Trophoblast cell (in vitro differentiated cells and primary cell): ENCODE measurements at regions not wholly inside any gene's neighbourhood (a gene's known extent, or its start where the extent isn't known, plus 50 kb on each side); places are given as distances from the start of the nearest gene placed in this dataset.

Source experiments
- DNase-seq, 2 donors: peaks; one replicate each; pipeline ENCODE4 v3.0.0-alpha.2; 2016
- H2AFZ ChIP-seq: 2 replicates; pipeline ENCODE4 v1.6.1; 2013; ENCODE audit warnings: low read length, moderate library complexity, mild to moderate bottlenecking; ENCODE audit not compliant: insufficient read depth, poor library complexity
- H2AK5ac ChIP-seq: 2 replicates; pipeline ENCODE4 v1.6.1; 2013; ENCODE audit warnings: mild to moderate bottlenecking, low read length
- H2BK120ac ChIP-seq: 2 replicates; pipeline ENCODE4 v1.6.1; 2013; ENCODE audit warnings: low read length, mild to moderate bottlenecking, moderate library complexity; ENCODE audit not compliant: insufficient read depth, poor library complexity
- H2BK12ac ChIP-seq: 2 replicates; pipeline ENCODE4 v1.6.1; 2013; ENCODE audit warnings: mild to moderate bottlenecking, low read length, moderate library complexity
- H2BK5ac ChIP-seq: 2 replicates; pipeline ENCODE4 v1.6.1; 2013; ENCODE audit warnings: low read length, low read depth, moderate library complexity, mild to moderate bottlenecking; ENCODE audit not compliant: poor library complexity
- H3K14ac ChIP-seq: 2 replicates; pipeline ENCODE4 v1.6.1; 2013; ENCODE audit warnings: mild to moderate bottlenecking, low read length
- H3K18ac ChIP-seq: 2 replicates; pipeline ENCODE4 v1.6.1; 2013; ENCODE audit warnings: mild to moderate bottlenecking, low read length
- H3K23ac ChIP-seq: 2 replicates; pipeline ENCODE4 v1.6.1; 2013; ENCODE audit warnings: low read length
- H3K27ac ChIP-seq: 2 replicates; pipeline ENCODE4 v1.5.1; 2013; ENCODE audit warnings: low read depth, mild to moderate bottlenecking, inconsistent platforms, low read length, moderate library complexity
- H3K27me3 ChIP-seq: 2 replicates; pipeline ENCODE4 v1.6.1; 2013; ENCODE audit warnings: inconsistent platforms, mild to moderate bottlenecking, low read length, moderate library complexity; ENCODE audit not compliant: insufficient read depth
- H3K36me3 ChIP-seq, 2 experiments: 1 replicate in 1 of 2; 2 replicates in 1 of 2; pipeline ENCODE4 v1.6.1; 2013; ENCODE audit warnings: low read length in 2 of 2, mild to moderate bottlenecking in 2 of 2, moderate library complexity in 1 of 2; ENCODE audit not compliant: insufficient read depth in 2 of 2, control insufficient read depth in 1 of 2
- H3K4ac ChIP-seq: 2 replicates; pipeline ENCODE4 v1.6.1; 2013; ENCODE audit warnings: low read depth, mild to moderate bottlenecking, low read length, moderate library complexity
- H3K4me1 ChIP-seq, 2 experiments: 1 replicate in 1 of 2; 2 replicates in 1 of 2; pipeline ENCODE4 v1.6.1; 2013; ENCODE audit warnings: low read length in 2 of 2, mild to moderate bottlenecking in 2 of 2, moderate library complexity in 1 of 2; ENCODE audit not compliant: insufficient read depth in 2 of 2, control insufficient read depth in 1 of 2
- H3K4me2 ChIP-seq: 2 replicates; pipeline ENCODE4 v1.6.1; 2013; ENCODE audit warnings: inconsistent platforms, mild to moderate bottlenecking, low read length, moderate library complexity
- H3K4me3 ChIP-seq: 2 replicates; pipeline ENCODE4 v1.5.1; 2013; ENCODE audit warnings: mild to moderate bottlenecking, low read depth, low read length, inconsistent platforms
- H3K79me1 ChIP-seq: one replicate; pipeline ENCODE4 v1.6.1; 2013; ENCODE audit warnings: low read length
- H3K79me2 ChIP-seq: 2 replicates; pipeline ENCODE4 v1.6.1; 2013; ENCODE audit warnings: low read length, mild to moderate bottlenecking; ENCODE audit not compliant: control insufficient read depth, insufficient read depth, poor library complexity
- H3K9ac ChIP-seq: 2 replicates; pipeline ENCODE4 v1.6.1; 2013; ENCODE audit warnings: mild to moderate bottlenecking, low read length
- H3K9me3 ChIP-seq: 2 replicates; pipeline ENCODE4 v1.6.1; 2013; ENCODE audit warnings: low read depth, mild to moderate bottlenecking, control low read depth, inconsistent platforms, low read length; ENCODE audit not compliant: insufficient read depth
- H4K12ac ChIP-seq: 2 replicates; pipeline ENCODE4 v1.6.1; 2013; ENCODE audit warnings: low read depth, mild to moderate bottlenecking, low read length, moderate library complexity
- H4K8ac ChIP-seq: 2 replicates; pipeline ENCODE4 v1.6.1; 2013; ENCODE audit warnings: low read depth, mild to moderate bottlenecking, low read length, moderate library complexity
- H4K91ac ChIP-seq: one replicate; pipeline ENCODE4 v1.6.1; 2013; ENCODE audit warnings: low read depth, mild to moderate bottlenecking, low read length, moderate library complexity
- WGBS: extraction: QIAGEN DNeasy Blood & Tissue Kit; methylation state at CpG from one replicate; pipeline ENCODE4 v1.1.7; 2013; ENCODE audit warnings: missing lambda C conversion rate; ENCODE audit not compliant: insufficient read length, insufficient coverage; ENCODE audit errors: extremely low coverage; 5-methylcytosine and 5-hydroxymethylcytosine counted together

- DNase-seq: no peak
- no peak overlapping the region for H3K27ac ChIP-seq
- H3K14ac ChIP-seq: no peak overlapping the region
- no peak overlapping the region for H2BK5ac ChIP-seq
- H3K4me3 ChIP-seq: no peak overlapping the region
- no peak overlapping the region for H4K8ac ChIP-seq
- H3K27me3 ChIP-seq: no peaks in the 10 kb centered on the region
- no peak overlapping the region for H2BK120ac ChIP-seq
- H4K12ac ChIP-seq: no peak overlapping the region
- no peaks in the 10 kb centered on the region for H3K79me1 ChIP-seq
- H3K9ac ChIP-seq: no peak overlapping the region
- no peak overlapping the region for H4K91ac ChIP-seq
- no peak overlapping the region for H3K18ac ChIP-seq
- no peak overlapping the region for H2AFZ ChIP-seq
- H3K4me1 ChIP-seq: no peaks in the 10 kb centered on the region
- no peaks in the 10 kb centered on the region for H3K79me2 ChIP-seq
- no CpG with 5 or more reads among the region's 2 CpGs for WGBS
- H2AK5ac ChIP-seq: no peak overlapping the region
- no peak overlapping the region for H2BK12ac ChIP-seq
- no peak overlapping the region for H3K4me2 ChIP-seq
- H3K4ac ChIP-seq: no peak overlapping the region
- no peaks in the 10 kb centered on the region for H3K36me3 ChIP-seq
- no peak overlapping the region for H3K23ac ChIP-seq
- H3K9me3 ChIP-seq: no peaks in the 10 kb centered on the region
Measured at GRCh38 chr14:22468830-22469229, 120.2 kb downstream of the DAD1 start.

GRCh38 chr14:22466491-22466890 lies 122.5 kb downstream of the DAD1 start:
- H2BK12ac ChIP-seq: no peak overlapping the region
- H4K8ac ChIP-seq: no peak overlapping the region
- no peaks in the 10 kb centered on the region for H3K27me3 ChIP-seq
- no peak overlapping the region for H3K4me3 ChIP-seq
- H3K4ac ChIP-seq: no peak overlapping the region
- no peak overlapping the region for H2BK5ac ChIP-seq
- no peak overlapping the region for H4K91ac ChIP-seq
- no CpG with 5 or more reads among the region's 4 CpGs for WGBS
- H3K36me3 ChIP-seq: no peaks in the 10 kb centered on the region
- no peak overlapping the region for H2AFZ ChIP-seq
- H4K12ac ChIP-seq: no peak overlapping the region
- H3K79me1 ChIP-seq: no peaks in the 10 kb centered on the region
- H3K14ac ChIP-seq: no peak overlapping the region
- H3K9ac ChIP-seq: no peak overlapping the region
- no peak overlapping the region for H3K18ac ChIP-seq
- no peaks in the 10 kb centered on the region for H3K4me1 ChIP-seq
- no peak overlapping the region for H2AK5ac ChIP-seq
- no peaks in the 10 kb centered on the region for H3K79me2 ChIP-seq
- no peak overlapping the region for H2BK120ac ChIP-seq
- H3K4me2 ChIP-seq: no peak overlapping the region
- no peak overlapping the region for H3K23ac ChIP-seq
- H3K27ac ChIP-seq: no peak overlapping the region
- H3K9me3 ChIP-seq: no peaks in the 10 kb centered on the region
- DNase-seq: no peak

GRCh38 chr14:22465201-22465840 lies 123.7 kb downstream of the DAD1 start:
- H3K36me3 ChIP-seq: no peaks in the 10 kb centered on the region
- no peak overlapping the region for H3K9ac ChIP-seq
- no peak overlapping the region for H2BK12ac ChIP-seq
- H3K27me3 ChIP-seq: no peaks in the 10 kb centered on the region
- H3K9me3 ChIP-seq: no peaks in the 10 kb centered on the region
- H2AK5ac ChIP-seq: no peak overlapping the region
- no peak overlapping the region for H3K4me2 ChIP-seq
- no peak overlapping the region for H2BK120ac ChIP-seq
- no peak overlapping the region for H3K14ac ChIP-seq
- no peak overlapping the region for H3K4ac ChIP-seq
- no peak overlapping the region for H3K23ac ChIP-seq
- H4K8ac ChIP-seq: no peak overlapping the region
- H3K18ac ChIP-seq: no peak overlapping the region
- H3K4me1 ChIP-seq: no peaks in the 10 kb centered on the region
- no peak for DNase-seq
- no peak overlapping the region for H3K27ac ChIP-seq
- no peaks in the 10 kb centered on the region for H3K79me2 ChIP-seq
- H4K91ac ChIP-seq: no peak overlapping the region
- no peak overlapping the region for H4K12ac ChIP-seq
- H2BK5ac ChIP-seq: no peak overlapping the region
- no peak overlapping the region for H3K4me3 ChIP-seq
- H2AFZ ChIP-seq: no peak overlapping the region
- WGBS: no CpG with 5 or more reads among the region's 2 CpGs
- H3K79me1 ChIP-seq: no peaks in the 10 kb centered on the region

GRCh38 chr14:22464422-22465142 lies 124.4 kb downstream of the DAD1 start:
- Histone ChIP-seq H2BK12ac (no peak overlapping the region), H3K4me3 (no peak overlapping the region), H4K8ac (no peak overlapping the region), H3K79me1 (no peaks in the 10 kb centered on the region), H3K4me1 (no peaks in the 10 kb centered on the region), H3K79me2 (no peaks in the 10 kb centered on the region), H3K9ac (no peak overlapping the region), H2BK120ac (no peak overlapping the region), H3K18ac (no peak overlapping the region), H2AK5ac (no peak overlapping the region), H2AFZ (no peak overlapping the region), H3K36me3 (no peaks in the 10 kb centered on the region), H3K4me2 (no peak overlapping the region), H3K27ac (no peak overlapping the region), H3K23ac (no peak overlapping the region), H3K14ac (no peak overlapping the region), H3K4ac (no peak overlapping the region), H3K27me3 (no peaks in the 10 kb centered on the region), H3K9me3 (no peaks in the 10 kb centered on the region), H4K91ac (no peak overlapping the region), H2BK5ac (no peak overlapping the region), H4K12ac (no peak overlapping the region)
- no peak for DNase-seq
- no CpG with 5 or more reads among the region's 4 CpGs for WGBS
